BLaER1 (cell line): ENCODE measurements at regions not wholly inside any gene's neighbourhood (a gene's known extent, or its start where the extent isn't known, plus 50 kb on each side); places are given as distances from the start of the nearest gene placed in this dataset.

Experiments
- H3K27ac ChIP-seq: shearing (Covaris generic); formaldehyde crosslinking; 2 replicates; pipeline ENCODE4 v1.8.1; 2022
- H3K27me3 ChIP-seq: shearing (Covaris generic); formaldehyde crosslinking; 2 replicates; pipeline ENCODE4 v1.8.1; 2022
- H3K36me3 ChIP-seq: shearing (Covaris generic); formaldehyde crosslinking; 2 replicates; pipeline ENCODE4 v1.8.1; 2022
- H3K4me1 ChIP-seq: shearing (Covaris generic); formaldehyde crosslinking; 2 replicates; pipeline ENCODE4 v1.8.1; 2022
- H3K4me2 ChIP-seq: shearing (Covaris generic); formaldehyde crosslinking; 2 replicates; pipeline ENCODE4 v1.8.1; 2022
- H3K4me3 ChIP-seq: shearing (Covaris generic); formaldehyde crosslinking; 2 replicates; pipeline ENCODE4 v1.8.1; 2022
- H3K9ac ChIP-seq: shearing (Covaris generic); formaldehyde crosslinking; 2 replicates; pipeline ENCODE4 v1.8.1; 2022
- H3K9me3 ChIP-seq: shearing (Covaris generic); formaldehyde crosslinking; 2 replicates; pipeline ENCODE4 v1.8.1; 2022
- H4K20me1 ChIP-seq: shearing (Covaris generic); formaldehyde crosslinking; 2 replicates; pipeline ENCODE4 v1.8.1; 2022
- Cebpa-rat ChIP-seq: shearing (Covaris generic); IDR thresholded peaks from 2 replicates; pipeline ENCODE4 v1.8.1; 2022

DNA sequence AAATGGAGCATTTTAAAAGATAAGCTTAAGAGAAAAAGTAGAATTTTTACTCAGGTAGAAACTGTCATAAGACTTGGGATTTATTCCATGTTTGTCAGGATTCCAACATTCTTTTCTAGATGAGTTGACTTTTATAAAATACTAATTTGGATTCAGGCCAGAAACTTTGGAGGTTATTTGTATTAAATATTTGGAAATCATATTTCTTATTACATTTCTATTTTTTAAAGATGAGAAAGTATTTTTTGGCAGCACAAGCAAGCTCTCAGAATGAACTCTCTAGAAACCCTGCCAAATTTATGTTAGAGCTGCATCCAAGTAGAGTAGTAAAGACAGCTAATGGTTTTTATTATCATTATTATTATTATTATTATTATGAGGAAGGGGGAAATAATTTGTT is 1014.9 kb upstream of the GJE1 start:
- Histone ChIP-seq H3K27ac (no peak overlapping the region), H3K36me3 (no peaks in the 10 kb centered on the region), H3K27me3 (no peaks in the 10 kb centered on the region), H3K9ac (no peak overlapping the region), H4K20me1 (no peaks in the 10 kb centered on the region), H3K4me3 (no peak overlapping the region), H3K4me2 (no peak overlapping the region), H3K9me3 (no peaks in the 10 kb centered on the region), H3K4me1 (no peaks in the 10 kb centered on the region)
- no peak for TF ChIP-seq Cebpa-rat

- Histone ChIP-seq H3K27me3 (no peaks in the 10 kb centered on the region), H3K4me1 (peaks cover 4% of the 10 kb centered on the region), H4K20me1 (no peaks in the 10 kb centered on the region), H3K9me3 (no peaks in the 10 kb centered on the region), H3K4me3 (no peak overlapping the region), H3K4me2 (no peak overlapping the region), H3K27ac (no peak overlapping the region), H3K36me3 (no peaks in the 10 kb centered on the region), H3K9ac (no peak overlapping the region)
- TF ChIP-seq Cebpa-rat, result no peak
These were observed 1022.2 kb upstream of the GJE1 start for GRCh38 chr6:141110481-141110880.

DNA sequence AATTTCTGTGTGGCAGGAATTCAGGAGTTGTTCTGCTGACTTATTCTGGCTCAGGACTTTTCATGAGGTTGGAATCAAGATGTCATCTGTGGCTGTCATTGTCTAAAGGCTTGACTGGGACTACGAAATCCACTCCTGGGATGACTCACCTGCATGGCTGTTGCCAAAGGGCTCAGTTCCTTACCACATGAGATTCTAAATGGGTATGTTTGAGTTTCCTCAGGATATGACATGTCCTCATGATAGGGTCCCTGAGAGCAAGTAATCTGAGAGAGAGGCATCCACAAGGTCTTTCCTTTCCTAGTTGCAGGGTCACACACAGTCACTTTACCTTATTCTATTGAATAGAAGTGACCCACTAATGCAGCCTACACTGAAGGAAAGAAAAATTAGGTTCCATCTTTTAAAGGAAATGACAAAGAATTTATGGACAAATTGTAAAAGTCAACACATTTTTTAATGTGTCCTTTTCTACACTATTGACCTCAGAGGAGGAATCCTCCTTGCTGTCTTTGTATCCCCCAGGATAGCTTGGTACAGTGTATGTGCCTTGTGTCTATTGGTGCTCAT is 1025.0 kb upstream of the GJE1 start:
- Histone ChIP-seq H3K9ac (no peak overlapping the region), H3K9me3 (no peaks in the 10 kb centered on the region), H3K4me2 (no peak overlapping the region), H4K20me1 (no peaks in the 10 kb centered on the region), H3K36me3 (no peaks in the 10 kb centered on the region), H3K27me3 (no peaks in the 10 kb centered on the region), H3K27ac (no peak overlapping the region), H3K4me3 (no peak overlapping the region), H3K4me1 (peaks cover 8% of the 10 kb centered on the region)
- TF ChIP-seq Cebpa-rat, result no peak

GRCh38 chr6:141105481-141105880 is 1027.2 kb upstream of the GJE1 start:
- Histone ChIP-seq H3K4me1 (peaks cover 8% of the 10 kb centered on the region), H3K9ac (no peak overlapping the region), H3K27me3 (no peaks in the 10 kb centered on the region), H4K20me1 (no peaks in the 10 kb centered on the region), H3K27ac (no peak overlapping the region), H3K4me2 (peak overlapping the region; percentile 37), H3K4me3 (no peak overlapping the region), H3K9me3 (no peaks in the 10 kb centered on the region), H3K36me3 (no peaks in the 10 kb centered on the region)
- no peak for TF ChIP-seq Cebpa-rat

GRCh38 chr6:141103246-141103645 is 1029.5 kb upstream of the GJE1 start:
- Histone ChIP-seq H3K36me3 (no peaks in the 10 kb centered on the region), H3K4me2 (no peak overlapping the region), H3K27me3 (no peaks in the 10 kb centered on the region), H3K4me3 (no peak overlapping the region), H3K27ac (no peak overlapping the region), H3K9me3 (no peaks in the 10 kb centered on the region), H3K9ac (no peak overlapping the region), H4K20me1 (no peaks in the 10 kb centered on the region), H3K4me1 (peaks cover 8% of the 10 kb centered on the region)
- no peak for TF ChIP-seq Cebpa-rat

DNA sequence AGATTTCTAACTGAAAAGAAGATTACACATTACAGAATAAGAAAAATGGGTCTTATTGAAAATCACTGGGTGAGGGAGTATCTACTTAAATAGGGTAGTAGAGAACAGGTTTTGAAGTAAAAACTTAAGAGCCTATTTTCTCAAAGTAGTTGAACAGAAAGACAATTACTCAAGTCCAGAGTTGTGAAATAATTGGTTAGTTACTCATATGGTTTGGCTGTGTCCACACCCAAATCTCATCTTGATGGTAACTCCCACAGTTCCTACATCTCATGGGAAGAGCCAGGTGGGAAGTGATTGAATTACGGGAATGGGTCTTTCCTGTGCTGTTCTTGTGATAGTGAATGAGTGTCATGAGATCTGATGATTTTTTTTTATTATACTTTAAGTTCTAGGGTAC is 1035.3 kb upstream of the GJE1 start:
- no peaks in the 10 kb centered on the region for H3K27me3 ChIP-seq
- H4K20me1 ChIP-seq, result no peaks in the 10 kb centered on the region
- H3K9ac ChIP-seq, result no peak overlapping the region
- H3K4me3 ChIP-seq, result no peak overlapping the region
- no peak overlapping the region for H3K27ac ChIP-seq
- H3K36me3 ChIP-seq, result no peaks in the 10 kb centered on the region
- H3K4me2 ChIP-seq, result no peak overlapping the region
- no peaks in the 10 kb centered on the region for H3K9me3 ChIP-seq
- H3K4me1 ChIP-seq, result no peaks in the 10 kb centered on the region
- TF ChIP-seq Cebpa-rat, result no peak

DNA sequence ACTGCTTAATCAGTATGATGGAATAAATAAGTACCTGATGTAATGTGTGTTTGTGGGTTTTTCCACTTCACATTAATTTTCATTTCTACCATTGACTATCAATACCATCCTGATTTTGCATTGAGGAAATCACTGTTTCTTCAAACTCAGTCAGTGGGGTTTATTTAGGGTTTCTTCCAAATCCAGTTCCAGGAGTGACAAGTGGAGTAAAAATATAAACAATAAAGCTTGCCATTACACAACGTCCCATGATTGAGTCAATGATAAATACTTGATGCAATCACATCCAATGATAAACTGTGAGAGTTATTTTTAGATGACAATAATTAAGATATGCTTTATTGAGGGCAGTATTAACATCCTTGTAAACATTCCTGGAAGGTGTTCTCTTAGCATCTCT is 1037.4 kb upstream of the GJE1 start:
- Histone ChIP-seq H3K9ac (no peak overlapping the region), H4K20me1 (no peaks in the 10 kb centered on the region), H3K4me3 (no peak overlapping the region), H3K27me3 (no peaks in the 10 kb centered on the region), H3K9me3 (no peaks in the 10 kb centered on the region), H3K4me1 (no peaks in the 10 kb centered on the region), H3K27ac (no peak overlapping the region), H3K4me2 (no peak overlapping the region), H3K36me3 (no peaks in the 10 kb centered on the region)
- no peak for TF ChIP-seq Cebpa-rat

GRCh38 chr6:141088171-141088570 is 1044.6 kb upstream of the GJE1 start:
- H3K4me3 ChIP-seq, result no peak overlapping the region
- H3K9me3 ChIP-seq, result no peaks in the 10 kb centered on the region
- no peaks in the 10 kb centered on the region for H4K20me1 ChIP-seq
- no peaks in the 10 kb centered on the region for H3K36me3 ChIP-seq
- no peak for TF ChIP-seq Cebpa-rat
- no peak overlapping the region for H3K9ac ChIP-seq
- H3K4me2 ChIP-seq, result no peak overlapping the region
- H3K27ac ChIP-seq, result no peak overlapping the region
- H3K27me3 ChIP-seq, result no peaks in the 10 kb centered on the region
- no peaks in the 10 kb centered on the region for H3K4me1 ChIP-seq

- H3K27me3 ChIP-seq, result no peaks in the 10 kb centered on the region
- no peak overlapping the region for H3K4me2 ChIP-seq
- no peak overlapping the region for H3K9ac ChIP-seq
- H3K4me1 ChIP-seq, result no peaks in the 10 kb centered on the region
- H4K20me1 ChIP-seq, result no peaks in the 10 kb centered on the region
- TF ChIP-seq Cebpa-rat, result no peak
- H3K36me3 ChIP-seq, result no peaks in the 10 kb centered on the region
- H3K4me3 ChIP-seq, result no peak overlapping the region
- no peak overlapping the region for H3K27ac ChIP-seq
- peaks cover 6% of the 10 kb centered on the region; the same call in 1 of the 2 replicates for H3K9me3 ChIP-seq
These were observed 1055.1 kb upstream of the GJE1 start for GRCh38 chr6:141077355-141078333.

- H3K4me2 ChIP-seq, result no peak overlapping the region
- no peak overlapping the region for H3K27ac ChIP-seq
- TF ChIP-seq Cebpa-rat, result no peak
- no peaks in the 10 kb centered on the region for H4K20me1 ChIP-seq
- no peaks in the 10 kb centered on the region for H3K36me3 ChIP-seq
- no peaks in the 10 kb centered on the region for H3K4me1 ChIP-seq
- no peaks in the 10 kb centered on the region for H3K9me3 ChIP-seq
- no peaks in the 10 kb centered on the region for H3K27me3 ChIP-seq
- no peak overlapping the region for H3K9ac ChIP-seq
- no peak overlapping the region for H3K4me3 ChIP-seq
These were observed 1075.0 kb upstream of the GJE1 start for GRCh38 chr6:141057761-141058160.
